ENCODE measurements at regions not wholly inside any gene's neighbourhood (a gene's known extent, or its start where the extent isn't known, plus 50 kb on each side); places are given as distances from the start of the nearest gene placed in this dataset.

DNA sequence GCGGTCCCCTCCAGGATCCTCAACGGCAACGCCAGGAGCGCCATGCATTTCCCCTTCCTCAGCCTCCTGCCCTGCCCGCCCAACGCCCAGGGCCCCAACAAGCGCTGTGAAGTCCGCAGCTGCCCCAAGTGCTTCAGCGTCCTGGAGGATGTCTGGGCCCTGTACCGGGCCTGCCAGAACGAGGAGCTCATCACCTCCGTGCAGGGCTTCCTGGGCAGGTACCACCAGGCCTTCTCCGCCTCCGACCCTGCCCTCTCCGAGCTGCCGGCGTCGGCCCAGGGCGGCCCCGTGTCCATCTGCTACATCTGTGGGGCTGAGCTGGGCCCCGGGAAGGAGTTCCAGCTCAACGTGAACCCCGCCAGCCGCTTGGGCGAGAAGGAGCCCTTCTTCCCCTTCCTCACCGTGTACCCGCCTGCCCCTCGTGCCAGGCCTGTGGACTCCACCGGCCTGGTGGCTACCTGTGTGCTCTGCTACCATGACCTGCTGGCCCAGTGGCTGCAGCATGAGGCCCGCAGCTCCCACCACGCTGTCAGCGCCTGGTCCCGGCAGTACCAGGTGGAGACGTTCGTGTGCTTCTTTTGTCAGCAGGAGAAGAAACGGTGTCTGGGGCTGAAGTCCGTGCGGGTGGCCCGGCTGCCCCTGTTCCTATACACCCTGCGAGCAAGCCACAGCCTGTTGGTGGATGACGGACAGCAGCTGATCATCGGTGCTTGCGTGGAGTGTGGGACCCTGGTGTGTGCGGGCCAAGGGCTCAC is 58.9 kb upstream of the CIBAR2 start:
- in situ Hi-C loops (cut with MboI; ENCODE audit: low pct_unique_long_range_greater_than_20kb, low sequenced_read_pairs, unreplicated experiment), result no loop called here
- no peak for DNase-seq (ENCODE audit: low spot score)
- TF ChIP-seq, protein P1, sequence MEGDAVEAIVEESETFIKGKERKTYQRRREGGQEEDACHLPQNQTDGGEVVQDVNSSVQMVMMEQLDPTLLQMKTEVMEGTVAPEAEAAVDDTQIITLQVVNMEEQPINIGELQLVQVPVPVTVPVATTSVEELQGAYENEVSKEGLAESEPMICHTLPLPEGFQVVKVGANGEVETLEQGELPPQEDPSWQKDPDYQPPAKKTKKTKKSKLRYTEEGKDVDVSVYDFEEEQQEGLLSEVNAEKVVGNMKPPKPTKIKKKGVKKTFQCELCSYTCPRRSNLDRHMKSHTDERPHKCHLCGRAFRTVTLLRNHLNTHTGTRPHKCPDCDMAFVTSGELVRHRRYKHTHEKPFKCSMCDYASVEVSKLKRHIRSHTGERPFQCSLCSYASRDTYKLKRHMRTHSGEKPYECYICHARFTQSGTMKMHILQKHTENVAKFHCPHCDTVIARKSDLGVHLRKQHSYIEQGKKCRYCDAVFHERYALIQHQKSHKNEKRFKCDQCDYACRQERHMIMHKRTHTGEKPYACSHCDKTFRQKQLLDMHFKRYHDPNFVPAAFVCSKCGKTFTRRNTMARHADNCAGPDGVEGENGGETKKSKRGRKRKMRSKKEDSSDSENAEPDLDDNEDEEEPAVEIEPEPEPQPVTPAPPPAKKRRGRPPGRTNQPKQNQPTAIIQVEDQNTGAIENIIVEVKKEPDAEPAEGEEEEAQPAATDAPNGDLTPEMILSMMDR (IDR thresholded peaks at IDR 0.05; ENCODE audit: extremely low read depth, insufficient read depth, missing control alignments), result no peak

DNA sequence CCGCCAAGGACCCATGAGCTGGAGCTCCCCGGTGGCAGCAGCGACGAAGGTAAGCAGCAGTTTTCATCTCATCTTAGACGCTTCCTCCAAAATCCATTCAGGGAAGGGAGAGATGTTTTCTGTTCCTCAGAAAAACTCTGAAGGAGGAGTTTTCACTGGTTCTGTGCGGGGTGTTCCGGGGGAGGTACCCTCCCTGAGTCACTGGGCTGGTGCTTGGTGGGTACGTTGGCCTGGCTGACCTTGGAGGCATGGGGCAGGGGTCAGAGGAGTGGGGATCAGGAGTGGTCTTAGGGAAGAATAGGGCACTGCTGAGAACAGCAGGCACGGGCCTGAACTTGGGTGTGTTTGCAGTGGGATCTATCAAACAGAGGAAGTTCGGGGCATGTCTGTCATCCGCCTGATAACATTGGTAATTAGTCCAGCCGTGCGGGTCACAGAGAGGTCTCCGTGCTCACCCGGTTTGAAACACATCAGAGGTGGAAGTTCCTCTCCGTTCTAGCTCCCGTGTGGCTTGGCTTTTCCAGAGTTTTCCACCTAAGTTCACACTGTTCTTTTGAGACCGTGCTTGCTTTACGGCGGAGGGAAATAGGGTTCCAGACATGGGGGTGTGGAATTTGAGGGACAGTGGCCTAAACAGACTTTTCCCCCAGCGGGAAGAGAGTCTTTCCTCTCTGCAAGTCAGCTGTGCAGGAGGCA is 59.6 kb upstream of the CIBAR2 start:
- DNase-seq (ENCODE audit: low spot score), result no peak
- TF ChIP-seq, protein P1 (IDR thresholded peaks at IDR 0.05; ENCODE audit: extremely low read depth, insufficient read depth, missing control alignments), result no peak

DNA sequence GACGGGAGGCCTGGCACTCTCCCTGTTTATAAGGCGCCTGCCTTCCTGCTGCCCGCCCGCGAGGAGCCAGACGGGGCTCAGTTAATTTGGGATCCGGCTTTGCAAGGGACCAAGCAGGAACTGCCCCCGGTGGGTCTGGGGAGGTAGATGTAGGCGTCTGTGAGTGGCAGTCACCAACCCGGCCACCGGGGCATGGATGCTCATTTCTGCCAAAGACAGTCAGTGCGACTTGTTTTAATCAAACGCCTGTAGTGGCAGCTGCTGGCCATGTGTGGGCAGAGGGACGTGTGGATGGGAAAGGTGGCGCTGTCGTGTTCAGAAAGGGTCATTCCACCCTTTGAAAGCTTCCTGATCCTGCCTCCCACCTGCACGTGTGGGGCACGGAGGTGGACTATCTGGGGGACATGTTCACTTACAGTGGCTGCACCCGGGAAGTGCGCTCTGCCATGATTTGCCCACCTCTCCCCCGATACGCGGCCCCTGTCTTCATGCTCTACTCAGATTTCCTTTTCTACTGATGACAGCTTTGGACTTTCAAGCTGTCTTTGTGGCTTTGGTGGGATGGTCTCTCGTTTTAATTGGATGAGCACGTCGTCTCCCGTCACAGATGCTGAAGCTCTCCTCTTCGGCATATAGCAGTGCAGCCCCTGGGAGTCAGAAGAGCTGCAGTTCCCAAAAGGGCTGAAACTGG is 60.3 kb upstream of the CIBAR2 start:
- in situ Hi-C loops (cut with MboI; ENCODE audit: low pct_unique_long_range_greater_than_20kb, low sequenced_read_pairs, unreplicated experiment), result no loop called here

More for the DNA sequence above, 59.6 kb upstream of the CIBAR2 start:
- in situ Hi-C loops (cut with MboI; ENCODE audit: low pct_unique_long_range_greater_than_20kb, low sequenced_read_pairs, unreplicated experiment), result no loop called here

DNA sequence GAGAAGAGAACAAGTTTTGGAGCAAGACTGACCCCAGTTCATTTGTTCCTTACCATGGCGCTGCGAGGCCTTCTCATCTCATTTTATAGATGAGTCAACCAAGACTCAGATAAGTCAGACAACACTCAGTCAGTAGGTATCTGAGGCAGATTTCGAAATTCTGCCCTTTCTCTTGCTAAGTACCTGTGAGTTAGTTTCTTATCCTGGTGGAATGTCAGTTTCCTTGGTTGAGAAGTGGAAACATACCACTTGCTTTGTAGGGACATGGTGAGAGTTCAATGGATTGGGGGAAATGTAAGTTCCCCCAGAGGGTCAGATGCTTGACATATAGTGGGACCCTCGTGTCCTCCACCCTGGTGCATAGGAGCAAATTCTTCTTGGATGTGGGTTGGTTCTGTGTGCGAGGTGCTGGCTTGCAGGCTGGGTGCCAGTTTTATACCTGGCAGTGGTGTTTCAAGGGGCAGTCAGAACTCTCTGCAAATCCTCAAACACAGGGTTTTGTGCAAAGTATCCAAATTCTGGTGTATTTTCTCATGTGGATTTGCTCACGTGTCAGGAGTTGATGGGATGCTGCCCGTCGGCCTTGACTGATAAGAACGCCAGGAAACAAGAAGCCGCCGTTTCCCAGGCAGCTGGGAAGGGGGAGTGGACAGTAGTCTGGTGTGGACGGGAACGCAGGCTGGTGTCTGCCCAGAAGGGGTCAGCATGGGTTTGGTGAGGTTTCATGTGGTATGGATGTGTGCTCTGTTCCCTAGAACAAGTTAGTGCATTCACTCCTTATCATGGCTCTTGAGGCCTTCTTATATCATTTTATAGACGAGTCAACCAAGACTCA is 61.1 kb upstream of the CIBAR2 start:
- TF ChIP-seq, protein P1 (IDR thresholded peaks at IDR 0.05; ENCODE audit: extremely low read depth, insufficient read depth, missing control alignments), result no peak
- in situ Hi-C loops (cut with MboI; ENCODE audit: low pct_unique_long_range_greater_than_20kb, low sequenced_read_pairs, unreplicated experiment), result no loop called here
- no peak for DNase-seq (ENCODE audit: low spot score)

More for the DNA sequence above, 60.3 kb upstream of the CIBAR2 start:
- TF ChIP-seq, protein P1 (IDR thresholded peaks at IDR 0.05; ENCODE audit: extremely low read depth, insufficient read depth, missing control alignments), result peak; percentile 39
- peak; percentile 65 for DNase-seq (ENCODE audit: low spot score)

DNA sequence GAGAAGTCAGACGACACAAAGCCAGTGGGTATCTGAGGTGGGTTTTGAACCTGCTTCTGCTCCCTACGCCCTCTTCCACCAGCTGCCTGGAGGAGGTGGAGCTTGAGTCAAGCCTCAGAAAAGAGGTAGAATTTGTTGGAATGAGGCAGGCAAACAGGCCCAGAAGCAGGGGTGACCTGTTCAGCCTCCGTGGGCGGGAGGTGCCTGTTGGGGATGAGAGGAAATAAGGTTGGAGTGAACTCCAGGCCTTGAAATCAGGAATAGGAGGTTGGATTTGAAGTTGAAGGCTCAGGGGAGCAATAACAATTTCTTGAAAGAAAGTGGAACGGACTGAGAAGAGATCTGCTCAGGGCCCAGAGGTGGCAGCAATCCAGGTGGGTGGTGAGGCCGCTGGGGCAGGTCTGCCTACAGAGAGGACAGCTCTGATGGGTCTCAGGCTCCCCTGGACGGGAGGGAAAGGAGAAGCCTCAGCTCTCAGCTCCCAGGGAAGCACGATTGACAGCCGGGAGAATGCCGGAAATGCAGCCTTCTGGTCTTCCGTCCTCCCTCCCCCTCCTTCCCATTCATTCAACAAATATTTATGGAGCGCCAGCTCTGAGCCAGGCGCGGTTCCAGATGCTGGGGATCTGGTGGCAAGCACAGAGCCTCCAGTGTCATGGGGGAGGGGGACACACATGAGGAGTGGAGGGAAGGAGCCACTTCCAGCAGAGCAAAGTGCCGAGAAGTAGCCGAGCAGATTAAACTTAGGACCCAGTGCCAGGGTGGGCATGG is 61.9 kb upstream of the CIBAR2 start:
- in situ Hi-C loops (cut with MboI; ENCODE audit: low pct_unique_long_range_greater_than_20kb, low sequenced_read_pairs, unreplicated experiment), result no loop called here
- DNase-seq (ENCODE audit: low spot score), result no peak
- TF ChIP-seq, protein P1 (IDR thresholded peaks at IDR 0.05; ENCODE audit: extremely low read depth, insufficient read depth, missing control alignments), result no peak
